GM12878 (cell line): ENCODE measurements at regions not wholly inside any gene's neighbourhood (a gene's known extent, or its start where the extent isn't known, plus 50 kb on each side); places are given as distances from the start of the nearest gene placed in this dataset.
"Not testable (repeated sequence)": the region's sequence is repeated elsewhere in the genome, so short reads cannot be mapped to it uniquely, and the experiment has no call there.

Source experiments
- ATAC-seq: fragments of 200-7000 bp; cut with Tn5 transposase; 3 replicates; pipeline ENCODE4 v1.9.1; 2020; ENCODE audit warnings: mild to moderate bottlenecking, moderate library complexity
- BruUV-seq: library from RNA; stranded (reverse); fragments of 400-500 nt; replicated peaks from 2 replicates; lab custom pipeline; 2021; lab: Mats Ljungman, UMichigan
- CTCF ChIA-PET: fragments of 300-600 bp; sonication (Branson Sonifier 250); formaldehyde crosslinking; extraction: SDS; loops from one replicate; lab custom pipeline; 2021; ENCODE audit warnings: inconsistent platforms; lab: Yijun Ruan, JAX
- POLR2A ChIA-PET: fragments of 350-600 bp; formaldehyde crosslinking; extraction: SDS; loops from one replicate; lab custom pipeline; 2021; ENCODE audit warnings: inconsistent platforms; lab: Charles Lee
- RAD21 ChIA-PET: fragments of 300-600 bp; sonication (Branson Sonifier 250); formaldehyde crosslinking; loops from one replicate; lab custom pipeline; 2023; ENCODE audit warnings: antibody characterized with exemption; ENCODE audit not compliant: unreplicated experiment; lab: Charles Lee
- SMC1A ChIA-PET: fragments of 300-600 bp; sonication (Branson Sonifier 250); formaldehyde crosslinking; loops from one replicate; lab custom pipeline; 2023; ENCODE audit not compliant: unreplicated experiment, uncharacterized antibody; lab: Charles Lee
- DNase-seq: peaks from one replicate; pipeline ENCODE4 v3.0.0-alpha.2; 2011; ENCODE audit warnings: low read depth, low spot score
- FAIRE-seq: peaks from 3 replicates; lab custom pipeline; 2011; peaks lifted over from hg19 to GRCh38; lab: Jason Lieb, UNC
- H2AFZ ChIP-seq: 2 replicates; pipeline ENCODE4 v1.6.0; 2011; ENCODE audit warnings: low read depth, low read length, control low read depth; ENCODE audit not compliant: control insufficient read depth
- H3K27ac ChIP-seq: 2 replicates; pipeline ENCODE4 v1.5.1; 2011; ENCODE audit warnings: control low read depth; ENCODE audit not compliant: control insufficient read depth, insufficient read depth
- H3K27me3 ChIP-seq, 2 experiments: replicated peaks in 1 of 2; 2 replicates each; pipeline versions ENCODE4 v1.6.0 to v1.6.1; 2011; ENCODE audit warnings: low read length in 1 of 2; ENCODE audit not compliant: control insufficient read depth in 2 of 2, insufficient read depth in 2 of 2
- H3K36me3 ChIP-seq, 2 experiments: 2 replicates each; pipeline ENCODE4 v1.5.1; 2011; ENCODE audit warnings: low read length in 1 of 2; ENCODE audit not compliant: control insufficient read depth in 2 of 2, insufficient read depth in 2 of 2
- H3K4me1 ChIP-seq: 2 replicates; pipeline ENCODE4 v1.6.1; 2011; ENCODE audit warnings: mild to moderate bottlenecking, low read length, moderate library complexity, mixed read lengths; ENCODE audit not compliant: control insufficient read depth, insufficient read depth
- H3K4me2 ChIP-seq: 2 replicates; pipeline ENCODE4 v1.6.0; 2011; ENCODE audit warnings: control low read depth; ENCODE audit not compliant: control insufficient read depth, insufficient read depth
- H3K4me3 ChIP-seq: fragments of 200-600 bp; sonication (generic); 2 replicates; pipeline ENCODE4 v1.5.1; 2016
- H3K79me2 ChIP-seq: 2 replicates; pipeline ENCODE4 v1.6.0; 2011; ENCODE audit warnings: low read length; ENCODE audit not compliant: control insufficient read depth, insufficient read depth
- H3K9ac ChIP-seq: 2 replicates; pipeline ENCODE4 v1.8.0; 2011; ENCODE audit warnings: low read length, control low read depth, mixed read lengths; ENCODE audit not compliant: control insufficient read depth, insufficient read depth
- H3K9me3 ChIP-seq: replicated peaks from 3 replicates; pipeline ENCODE4 v1.5.1; 2011; ENCODE audit warnings: mild to moderate bottlenecking, low read length; ENCODE audit not compliant: control insufficient read depth, insufficient read depth
- H4K20me1 ChIP-seq: 2 replicates; pipeline ENCODE4 v1.6.0; 2011; ENCODE audit not compliant: control insufficient read depth, insufficient read depth
- MEF2B ChIP-seq: fragments of 450-650 bp; IDR thresholded peaks from 2 replicates; pipeline ENCODE4 v1.6.1; 2018; ENCODE audit warnings: mild to moderate bottlenecking, moderate library complexity; ENCODE audit not compliant: partially characterized antibody, poor library complexity, severe bottlenecking
- ZNF24 ChIP-seq: fragments of 450-650 bp; IDR thresholded peaks from 2 replicates; pipeline ENCODE4 v1.6.1; 2017; ENCODE audit warnings: antibody characterized with exemption, mild to moderate bottlenecking
- WGBS: methylation state at CpG from one replicate; pipeline ENCODE4 v1.1.6; 2016; ENCODE audit warnings: low lambda C conversion rate; ENCODE audit not compliant: insufficient replicate concordance, insufficient coverage; ENCODE audit errors: missing lambda C conversion rate; 5-methylcytosine and 5-hydroxymethylcytosine counted together
- in situ Hi-C: fragments of 300-500 bp; cut with MboI; formaldehyde crosslinking; loops from 9 replicates; pipeline ENCODE4 v1.14.3; 2018; ENCODE audit warnings: mixed read lengths
- intact Hi-C: fragments of 100-400 bp; cut with micrococcal nuclease; formaldehyde crosslinking; loops from one replicate; pipeline ENCODE4 v1.14.2; 2022; ENCODE audit not compliant: unreplicated experiment
- TF ChIP-seq, protein P1 (sequence below): IDR thresholded peaks from 2 replicates; pipeline ENCODE4 v1.6.1; 2012; ENCODE audit warnings: improper control_type of control experiment, low read depth, low read length; ENCODE audit not compliant: insufficient replicate concordance

DNA sequence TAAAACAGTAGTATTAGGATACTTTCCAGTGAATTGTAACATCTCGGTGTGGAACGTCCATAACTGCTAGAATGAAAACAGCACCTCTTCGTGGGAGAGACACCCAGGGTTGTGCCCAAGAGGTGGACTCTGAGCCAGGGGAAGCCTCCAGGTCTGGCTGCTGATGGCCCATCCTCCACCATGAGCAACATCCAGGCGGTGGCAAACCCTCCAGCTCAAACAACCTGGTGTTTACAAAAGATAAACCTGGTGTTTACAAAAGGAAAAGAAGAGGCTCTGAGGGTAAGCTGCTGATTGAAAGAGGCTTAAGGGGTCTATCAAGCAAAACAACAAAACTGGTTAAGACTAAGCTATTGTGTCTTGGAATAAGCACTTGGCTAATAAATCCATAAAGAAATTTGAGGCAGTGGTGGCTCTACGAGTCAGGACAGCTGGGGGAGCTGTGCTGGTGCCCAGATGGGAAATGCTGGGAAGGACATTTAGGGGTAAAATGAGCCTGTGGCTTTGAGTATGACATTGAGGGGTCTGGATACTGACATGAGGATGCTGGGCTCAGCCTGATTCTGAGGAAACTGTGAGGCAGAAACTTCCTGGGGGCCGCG lies 909.0 kb downstream of the BRD1 start (continued):
- TF ChIP-seq, protein P1, sequence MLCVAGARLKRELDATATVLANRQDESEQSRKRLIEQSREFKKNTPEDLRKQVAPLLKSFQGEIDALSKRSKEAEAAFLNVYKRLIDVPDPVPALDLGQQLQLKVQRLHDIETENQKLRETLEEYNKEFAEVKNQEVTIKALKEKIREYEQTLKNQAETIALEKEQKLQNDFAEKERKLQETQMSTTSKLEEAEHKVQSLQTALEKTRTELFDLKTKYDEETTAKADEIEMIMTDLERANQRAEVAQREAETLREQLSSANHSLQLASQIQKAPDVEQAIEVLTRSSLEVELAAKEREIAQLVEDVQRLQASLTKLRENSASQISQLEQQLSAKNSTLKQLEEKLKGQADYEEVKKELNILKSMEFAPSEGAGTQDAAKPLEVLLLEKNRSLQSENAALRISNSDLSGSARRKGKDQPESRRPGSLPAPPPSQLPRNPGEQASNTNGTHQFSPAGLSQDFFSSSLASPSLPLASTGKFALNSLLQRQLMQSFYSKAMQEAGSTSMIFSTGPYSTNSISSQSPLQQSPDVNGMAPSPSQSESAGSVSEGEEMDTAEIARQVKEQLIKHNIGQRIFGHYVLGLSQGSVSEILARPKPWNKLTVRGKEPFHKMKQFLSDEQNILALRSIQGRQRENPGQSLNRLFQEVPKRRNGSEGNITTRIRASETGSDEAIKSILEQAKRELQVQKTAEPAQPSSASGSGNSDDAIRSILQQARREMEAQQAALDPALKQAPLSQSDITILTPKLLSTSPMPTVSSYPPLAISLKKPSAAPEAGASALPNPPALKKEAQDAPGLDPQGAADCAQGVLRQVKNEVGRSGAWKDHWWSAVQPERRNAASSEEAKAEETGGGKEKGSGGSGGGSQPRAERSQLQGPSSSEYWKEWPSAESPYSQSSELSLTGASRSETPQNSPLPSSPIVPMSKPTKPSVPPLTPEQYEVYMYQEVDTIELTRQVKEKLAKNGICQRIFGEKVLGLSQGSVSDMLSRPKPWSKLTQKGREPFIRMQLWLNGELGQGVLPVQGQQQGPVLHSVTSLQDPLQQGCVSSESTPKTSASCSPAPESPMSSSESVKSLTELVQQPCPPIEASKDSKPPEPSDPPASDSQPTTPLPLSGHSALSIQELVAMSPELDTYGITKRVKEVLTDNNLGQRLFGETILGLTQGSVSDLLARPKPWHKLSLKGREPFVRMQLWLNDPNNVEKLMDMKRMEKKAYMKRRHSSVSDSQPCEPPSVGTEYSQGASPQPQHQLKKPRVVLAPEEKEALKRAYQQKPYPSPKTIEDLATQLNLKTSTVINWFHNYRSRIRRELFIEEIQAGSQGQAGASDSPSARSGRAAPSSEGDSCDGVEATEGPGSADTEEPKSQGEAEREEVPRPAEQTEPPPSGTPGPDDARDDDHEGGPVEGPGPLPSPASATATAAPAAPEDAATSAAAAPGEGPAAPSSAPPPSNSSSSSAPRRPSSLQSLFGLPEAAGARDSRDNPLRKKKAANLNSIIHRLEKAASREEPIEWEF: no peak
- TF ChIP-seq ZNF24: no peak
- no peak for TF ChIP-seq MEF2B
- TF ChIP-seq, all 136 proteins: peak for 0

DNA sequence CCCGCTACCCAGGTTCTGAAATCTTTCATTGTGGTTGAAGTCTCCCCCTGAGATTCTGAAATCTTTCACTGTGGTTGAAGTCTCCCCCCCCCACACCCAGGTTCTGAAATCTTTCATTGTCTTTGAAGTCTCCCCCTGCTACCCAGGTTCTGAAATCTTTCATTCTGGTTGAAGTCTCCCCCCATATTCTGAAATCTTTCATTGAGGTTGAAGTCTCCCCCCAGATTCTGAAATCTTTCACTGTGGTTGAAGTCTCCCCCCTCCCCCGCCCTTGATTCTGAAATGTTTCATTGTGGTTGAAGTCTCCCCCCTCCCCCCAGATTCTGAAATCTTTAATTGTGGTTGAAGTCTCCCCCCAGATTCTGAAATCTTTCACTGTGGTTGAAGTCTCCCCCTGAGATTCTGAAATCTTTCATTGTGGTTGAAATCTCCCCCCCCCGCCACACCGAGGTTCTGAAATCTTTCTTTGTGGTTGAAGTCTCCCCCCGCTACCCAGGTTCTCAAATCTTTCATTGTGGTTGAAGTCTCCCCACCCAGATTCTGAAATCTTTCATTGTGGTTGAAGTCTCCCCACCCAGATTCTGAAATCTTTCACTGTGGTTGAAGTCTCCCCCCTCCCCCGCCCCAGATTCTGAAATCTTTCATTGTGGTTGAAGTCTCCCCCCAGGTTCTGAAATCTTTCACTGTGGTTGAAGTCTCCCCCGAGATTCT lies 915.2 kb downstream of the BRD1 start:
- ATAC-seq, FAIRE-seq: not testable (repeated sequence)

DNA sequence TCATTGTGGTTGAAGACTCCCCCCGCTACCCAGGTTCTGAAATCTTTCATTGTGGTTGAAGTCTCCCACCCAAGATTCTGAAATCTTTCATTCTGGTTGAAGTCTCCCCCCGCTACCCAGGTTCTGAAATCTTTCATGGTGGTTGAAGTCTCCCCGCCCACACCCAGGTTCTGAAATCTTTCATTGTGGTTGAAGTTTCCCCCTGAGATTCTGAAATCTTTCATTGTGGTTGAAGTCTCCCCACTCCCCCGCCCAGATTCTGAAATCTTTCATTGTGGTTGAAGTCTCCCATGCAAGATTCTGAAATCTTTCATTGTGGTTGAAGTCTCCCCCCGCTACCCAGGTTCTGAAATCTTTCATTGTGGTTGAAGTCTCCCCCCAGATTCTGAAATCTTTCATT lies 916.0 kb downstream of the BRD1 start:
- DNase-seq, H3K4me2 ChIP-seq, H2AFZ ChIP-seq, H4K20me1 ChIP-seq, POLR2A ChIA-PET, in situ Hi-C loops, FAIRE-seq, RAD21 ChIA-PET, H3K4me3 ChIP-seq, CTCF ChIA-PET, SMC1A ChIA-PET, H3K27ac ChIP-seq, H3K79me2 ChIP-seq, H3K4me1 ChIP-seq, BruUV-seq, H3K9me3 ChIP-seq, ATAC-seq, H3K27me3 ChIP-seq, H3K36me3 ChIP-seq, H3K9ac ChIP-seq, intact Hi-C loops: not testable (repeated sequence)
- 0% methylated on average over 4 of the region's 5 CpGs for WGBS

More for the DNA sequence above, 915.2 kb downstream of the BRD1 start:
- BruUV-seq, in situ Hi-C loops, H3K27me3 ChIP-seq, RAD21 ChIA-PET, POLR2A ChIA-PET, DNase-seq, H3K4me3 ChIP-seq, CTCF ChIA-PET, H3K9ac ChIP-seq, SMC1A ChIA-PET, H3K79me2 ChIP-seq, H3K9me3 ChIP-seq, H3K27ac ChIP-seq, H3K4me2 ChIP-seq, H2AFZ ChIP-seq, H3K4me1 ChIP-seq, intact Hi-C loops, H3K36me3 ChIP-seq, H4K20me1 ChIP-seq: not testable (repeated sequence)
- WGBS: 2% methylated on average over 6 of the region's 7 CpGs
